ENCODE measurements at regions not wholly inside any gene's neighbourhood (a gene's known extent, or its start where the extent isn't known, plus 50 kb on each side); places are given as distances from the start of the nearest gene placed in this dataset.
"Not testable (repeated sequence)": the region's sequence is repeated elsewhere in the genome, so short reads cannot be mapped to it uniquely, and the experiment has no call there.

GRCh38 chr4:188287169-188287894 lies 148.1 kb downstream of the TRIML1 start:
- DNase-seq: no peak

- no peak for DNase-seq
Observed at GRCh38 chr4:188289531-188290125, 150.4 kb downstream of the TRIML1 start.

- DNase-seq: no peak
Observed at GRCh38 chr4:188295899-188296298, 156.7 kb downstream of the TRIML1 start.

GRCh38 chr4:188296331-188296730 lies 157.1 kb downstream of the TRIML1 start:
- no peak for DNase-seq

- no peak for DNase-seq
Observed at GRCh38 chr4:188297873-188298272, 158.6 kb downstream of the TRIML1 start.

- DNase-seq: no peak
Observed at GRCh38 chr4:188299161-188299560, 159.9 kb downstream of the TRIML1 start.

- no peak for DNase-seq
Observed at GRCh38 chr4:188300385-188300784, 161.1 kb downstream of the TRIML1 start.

GRCh38 chr4:188305690-188306089 lies 166.4 kb downstream of the TRIML1 start:
- no peak for DNase-seq

- DNase-seq: no peak
Observed at GRCh38 chr4:188307591-188307990, 168.3 kb downstream of the TRIML1 start.

- DNase-seq: no peak
Observed at GRCh38 chr4:188308142-188308541, 168.9 kb downstream of the TRIML1 start.

GRCh38 chr4:188316391-188316790 lies 177.2 kb downstream of the TRIML1 start:
- no peak for DNase-seq

- no peak for DNase-seq
Observed at GRCh38 chr4:188328966-188329365, 189.7 kb downstream of the TRIML1 start.

GRCh38 chr4:188329521-188329920 lies 190.3 kb downstream of the TRIML1 start:
- no peak for DNase-seq

- no peak for DNase-seq
Observed at GRCh38 chr4:188332265-188332664, 193.0 kb downstream of the TRIML1 start.

- DNase-seq: no peak
Observed at GRCh38 chr4:188336891-188337290, 197.7 kb downstream of the TRIML1 start.

- DNase-seq: no peak
Observed at GRCh38 chr4:188341428-188341827, 202.2 kb downstream of the TRIML1 start.

GRCh38 chr4:188346171-188346809 lies 207.0 kb downstream of the TRIML1 start:
- DNase-seq: no peak

GRCh38 chr4:188347339-188347738 lies 208.1 kb downstream of the TRIML1 start:
- no peak for DNase-seq

GRCh38 chr4:188349569-188349968 lies 210.3 kb downstream of the TRIML1 start:
- not testable (repeated sequence) for DNase-seq

GRCh38 chr4:188363196-188363595 lies 224.0 kb downstream of the TRIML1 start:
- DNase-seq: no peak

GRCh38 chr4:188370777-188371176 lies 231.5 kb downstream of the TRIML1 start:
- no peak for DNase-seq

GRCh38 chr4:188372058-188372457 lies 232.8 kb downstream of the TRIML1 start:
- no peak for DNase-seq

GRCh38 chr4:188372829-188373228 lies 233.6 kb downstream of the TRIML1 start:
- no peak for DNase-seq

- no peak for DNase-seq
Observed at GRCh38 chr4:188374871-188375270, 235.6 kb downstream of the TRIML1 start.
